ENCODE measurements at regions not wholly inside any gene's neighbourhood (a gene's known extent, or its start where the extent isn't known, plus 50 kb on each side); places are given as distances from the start of the nearest gene placed in this dataset.

DNA sequence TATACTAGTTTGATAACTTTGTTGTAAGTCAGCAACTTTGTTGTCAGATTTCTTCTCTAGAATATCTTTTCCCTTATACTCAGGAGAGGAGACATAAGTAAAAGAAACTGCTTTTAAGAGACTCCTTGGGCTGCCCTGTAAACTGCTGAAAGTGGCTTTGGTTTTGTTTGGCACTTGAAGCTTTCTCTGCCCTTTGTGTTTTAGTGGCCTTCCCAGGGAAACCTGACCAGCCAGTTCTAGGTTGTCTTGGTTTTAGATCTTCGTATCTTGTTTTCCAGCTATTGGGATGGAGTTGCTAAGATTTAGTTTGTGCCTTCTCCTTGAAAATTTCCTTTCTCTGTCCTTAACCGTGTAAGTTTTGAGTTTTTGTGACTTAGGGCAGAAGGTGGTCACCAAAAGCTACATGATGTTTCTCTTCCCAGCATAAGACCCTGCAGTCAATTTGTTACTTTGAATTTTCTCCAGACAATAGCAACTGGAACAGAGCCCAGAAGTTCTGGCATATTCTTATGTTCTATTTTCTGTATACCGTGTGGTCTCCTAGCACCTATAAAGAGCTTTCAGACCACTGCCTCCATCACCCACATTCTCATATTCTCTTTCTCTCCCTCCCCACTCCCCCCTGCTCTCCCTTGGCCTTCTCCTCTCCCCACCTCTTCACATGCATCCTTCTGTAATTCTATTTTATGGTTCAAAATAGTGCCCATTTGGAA is 81.1 kb downstream of the BOLA3 start:
- no peak for DNase-seq

- no peak for DNase-seq
Measured at GRCh38 chr2:74067221-74067747, 80.4 kb downstream of the BOLA3 start.

DNA sequence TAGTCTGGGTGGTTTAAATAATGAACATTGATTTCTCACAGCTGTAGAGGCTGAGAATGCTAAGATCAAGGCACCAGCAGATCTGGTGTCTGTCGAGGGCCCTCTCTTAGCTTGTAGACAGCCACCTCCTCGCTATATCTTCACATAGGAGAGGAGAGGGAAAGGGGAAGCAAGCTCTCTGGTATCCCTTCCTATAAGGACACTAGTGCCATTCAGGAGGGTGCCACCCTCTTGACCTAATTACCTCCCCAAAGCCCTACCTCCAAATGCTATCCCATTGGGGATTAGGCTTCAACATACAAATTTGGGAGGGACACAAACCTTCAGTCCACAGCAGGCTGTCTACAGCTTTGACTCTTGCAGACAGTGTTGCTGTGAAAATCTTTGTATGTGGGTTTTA is 76.7 kb downstream of the BOLA3 start:
- no peak for DNase-seq

- no peak for DNase-seq
Measured at GRCh38 chr2:74071426-74071825, 76.3 kb downstream of the BOLA3 start.

GRCh38 chr2:74072565-74072964 is 75.1 kb downstream of the BOLA3 start:
- DNase-seq: no peak

DNA sequence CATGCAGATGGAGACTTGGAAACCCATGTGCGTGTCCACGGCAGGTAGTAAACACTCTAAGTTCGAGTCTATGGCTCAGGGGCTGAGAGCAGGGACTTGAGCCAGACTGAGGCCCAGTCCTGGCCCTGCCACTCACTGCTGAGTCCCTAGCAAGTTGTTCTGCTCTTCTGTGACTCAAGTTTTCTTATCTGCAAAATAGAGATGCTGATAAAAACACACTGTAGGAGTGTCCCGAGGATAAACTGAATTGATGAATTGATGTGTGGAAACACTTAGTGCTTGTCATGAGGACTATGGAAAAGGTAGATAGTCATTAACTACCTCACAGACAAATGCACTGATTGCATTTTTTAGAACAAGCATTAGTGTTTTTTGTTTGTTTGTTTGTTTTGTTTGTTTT is 73.2 kb downstream of the BOLA3 start:
- no peak for DNase-seq

- DNase-seq: no peak
Measured at GRCh38 chr2:74076074-74076470, 71.6 kb downstream of the BOLA3 start.

DNA sequence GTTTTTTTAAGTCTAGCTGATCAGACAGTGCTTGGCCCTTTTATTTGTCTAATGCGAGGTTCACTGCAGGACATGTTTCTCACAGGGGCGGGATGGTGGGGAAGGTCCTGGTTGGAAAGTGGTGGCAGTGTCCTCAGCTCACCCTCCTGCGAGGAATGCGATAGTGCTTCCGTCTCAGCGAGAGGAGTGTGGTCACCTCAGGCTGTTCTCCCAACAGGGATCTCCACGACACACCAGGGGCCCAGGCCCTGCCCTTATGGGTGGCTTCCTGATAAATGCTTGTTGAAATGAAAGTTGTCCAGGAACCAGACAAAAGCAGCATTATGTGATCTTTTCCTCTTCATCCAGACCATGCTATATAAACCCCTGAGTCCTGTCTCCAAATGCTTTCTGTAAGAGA is 70.1 kb downstream of the BOLA3 start:
- no peak for DNase-seq

- DNase-seq: no peak
Measured at GRCh38 chr2:74078466-74078865, 69.2 kb downstream of the BOLA3 start.

GRCh38 chr2:74079522-74080341 is 68.0 kb downstream of the BOLA3 start:
- DNase-seq: no peak

DNA sequence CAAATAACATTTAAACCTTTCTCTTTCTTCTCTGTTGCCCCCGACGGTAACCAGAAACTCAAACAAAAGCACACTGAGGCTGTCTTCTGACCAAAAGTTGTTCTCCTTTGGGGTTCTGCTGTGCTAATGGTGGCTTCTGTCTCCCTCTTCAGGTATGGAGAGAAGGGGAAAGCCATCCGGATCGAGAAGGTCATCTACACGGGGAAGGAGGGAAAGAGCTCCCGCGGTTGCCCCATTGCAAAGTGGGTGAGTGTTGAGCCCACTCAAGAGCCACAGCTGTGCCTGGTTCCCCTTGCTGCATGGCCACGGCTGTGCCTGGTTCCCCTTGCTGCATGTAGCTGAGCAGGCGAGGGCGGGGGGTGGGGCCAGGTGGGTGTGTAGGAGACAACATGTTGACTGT is 67.4 kb downstream of the BOLA3 start:
- DNase-seq: no peak

- no peak for DNase-seq
Measured at GRCh38 chr2:74081030-74081762, 66.5 kb downstream of the BOLA3 start.

DNA sequence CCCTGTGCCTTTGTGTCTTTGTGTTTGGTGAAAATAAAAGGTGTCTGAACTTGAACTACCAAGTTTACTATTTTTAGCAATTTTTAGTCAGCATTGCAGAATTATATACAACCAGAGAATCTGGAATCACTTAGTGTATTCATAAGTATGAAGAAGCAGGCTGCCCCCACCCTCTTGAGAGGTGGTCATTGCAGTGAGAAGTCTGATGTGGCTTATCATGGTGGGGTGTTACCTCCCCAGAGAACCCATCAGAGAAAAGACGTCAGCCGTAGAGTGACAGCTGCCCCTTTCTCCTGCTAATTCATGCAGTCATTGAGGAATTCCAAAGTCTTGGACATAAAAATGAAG is 66.0 kb downstream of the BOLA3 start:
- no peak for DNase-seq

DNA sequence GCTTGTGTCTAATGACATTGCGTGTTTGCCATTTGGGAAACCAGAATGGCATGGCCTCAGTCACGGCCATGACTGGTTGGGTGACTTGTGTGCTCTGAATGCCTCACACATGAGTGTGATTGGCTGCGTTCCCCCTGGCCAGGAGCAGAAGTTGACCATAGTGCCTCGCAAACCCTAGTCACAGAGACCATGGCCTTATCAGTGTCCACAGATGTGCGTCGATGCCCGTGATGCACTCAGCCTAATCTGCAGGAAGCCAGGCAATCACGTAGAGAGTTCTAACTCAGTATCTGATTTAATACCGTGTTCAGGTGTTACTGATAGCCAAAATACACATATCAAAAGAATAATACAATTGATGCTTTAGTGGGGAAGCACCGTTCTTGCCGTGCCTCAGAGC is 64.0 kb downstream of the BOLA3 start:
- DNase-seq: no peak

Measured in NCI-H1105 treated with DMSO at 0.1 percent for 48 hours (cell line).